ENCODE measurements at regions not wholly inside any gene's neighbourhood (a gene's known extent, or its start where the extent isn't known, plus 50 kb on each side); places are given as distances from the start of the nearest gene placed in this dataset.

DNA sequence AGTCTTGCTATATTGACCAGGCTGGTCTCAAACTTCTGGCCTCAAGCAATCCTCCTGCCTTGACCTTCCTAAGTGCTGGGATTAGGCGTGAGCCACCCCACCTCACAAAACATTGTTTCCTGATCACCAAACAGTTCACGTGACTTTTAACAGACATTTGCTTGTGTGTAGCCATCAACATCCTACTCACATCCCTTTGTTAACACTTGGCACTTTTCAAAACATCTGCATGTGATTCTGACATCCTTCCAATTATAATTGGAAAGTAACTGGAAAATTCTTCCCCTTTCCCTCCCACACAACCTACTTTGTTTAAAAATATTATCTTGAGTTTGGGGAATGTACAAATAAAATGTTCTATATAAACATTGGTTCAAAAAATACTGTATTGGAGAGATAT lies 317.9 kb downstream of the PCNX1 start:
- TF ChIP-seq, protein P1, sequence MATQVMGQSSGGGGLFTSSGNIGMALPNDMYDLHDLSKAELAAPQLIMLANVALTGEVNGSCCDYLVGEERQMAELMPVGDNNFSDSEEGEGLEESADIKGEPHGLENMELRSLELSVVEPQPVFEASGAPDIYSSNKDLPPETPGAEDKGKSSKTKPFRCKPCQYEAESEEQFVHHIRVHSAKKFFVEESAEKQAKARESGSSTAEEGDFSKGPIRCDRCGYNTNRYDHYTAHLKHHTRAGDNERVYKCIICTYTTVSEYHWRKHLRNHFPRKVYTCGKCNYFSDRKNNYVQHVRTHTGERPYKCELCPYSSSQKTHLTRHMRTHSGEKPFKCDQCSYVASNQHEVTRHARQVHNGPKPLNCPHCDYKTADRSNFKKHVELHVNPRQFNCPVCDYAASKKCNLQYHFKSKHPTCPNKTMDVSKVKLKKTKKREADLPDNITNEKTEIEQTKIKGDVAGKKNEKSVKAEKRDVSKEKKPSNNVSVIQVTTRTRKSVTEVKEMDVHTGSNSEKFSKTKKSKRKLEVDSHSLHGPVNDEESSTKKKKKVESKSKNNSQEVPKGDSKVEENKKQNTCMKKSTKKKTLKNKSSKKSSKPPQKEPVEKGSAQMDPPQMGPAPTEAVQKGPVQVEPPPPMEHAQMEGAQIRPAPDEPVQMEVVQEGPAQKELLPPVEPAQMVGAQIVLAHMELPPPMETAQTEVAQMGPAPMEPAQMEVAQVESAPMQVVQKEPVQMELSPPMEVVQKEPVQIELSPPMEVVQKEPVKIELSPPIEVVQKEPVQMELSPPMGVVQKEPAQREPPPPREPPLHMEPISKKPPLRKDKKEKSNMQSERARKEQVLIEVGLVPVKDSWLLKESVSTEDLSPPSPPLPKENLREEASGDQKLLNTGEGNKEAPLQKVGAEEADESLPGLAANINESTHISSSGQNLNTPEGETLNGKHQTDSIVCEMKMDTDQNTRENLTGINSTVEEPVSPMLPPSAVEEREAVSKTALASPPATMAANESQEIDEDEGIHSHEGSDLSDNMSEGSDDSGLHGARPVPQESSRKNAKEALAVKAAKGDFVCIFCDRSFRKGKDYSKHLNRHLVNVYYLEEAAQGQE (IDR thresholded peaks at IDR 0.05; ENCODE audit: insufficient replicate concordance, low read depth), result no peak
- TF ChIP-seq, protein P2, sequence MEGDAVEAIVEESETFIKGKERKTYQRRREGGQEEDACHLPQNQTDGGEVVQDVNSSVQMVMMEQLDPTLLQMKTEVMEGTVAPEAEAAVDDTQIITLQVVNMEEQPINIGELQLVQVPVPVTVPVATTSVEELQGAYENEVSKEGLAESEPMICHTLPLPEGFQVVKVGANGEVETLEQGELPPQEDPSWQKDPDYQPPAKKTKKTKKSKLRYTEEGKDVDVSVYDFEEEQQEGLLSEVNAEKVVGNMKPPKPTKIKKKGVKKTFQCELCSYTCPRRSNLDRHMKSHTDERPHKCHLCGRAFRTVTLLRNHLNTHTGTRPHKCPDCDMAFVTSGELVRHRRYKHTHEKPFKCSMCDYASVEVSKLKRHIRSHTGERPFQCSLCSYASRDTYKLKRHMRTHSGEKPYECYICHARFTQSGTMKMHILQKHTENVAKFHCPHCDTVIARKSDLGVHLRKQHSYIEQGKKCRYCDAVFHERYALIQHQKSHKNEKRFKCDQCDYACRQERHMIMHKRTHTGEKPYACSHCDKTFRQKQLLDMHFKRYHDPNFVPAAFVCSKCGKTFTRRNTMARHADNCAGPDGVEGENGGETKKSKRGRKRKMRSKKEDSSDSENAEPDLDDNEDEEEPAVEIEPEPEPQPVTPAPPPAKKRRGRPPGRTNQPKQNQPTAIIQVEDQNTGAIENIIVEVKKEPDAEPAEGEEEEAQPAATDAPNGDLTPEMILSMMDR (IDR thresholded peaks at IDR 0.05; ENCODE audit: insufficient read depth, low read length), result no peak
- TF ChIP-seq GABPA (IDR thresholded peaks at IDR 0.05; ENCODE audit: low read depth), result no peak
